K562 (cell line): ENCODE measurements at regions not wholly inside any gene's neighbourhood (a gene's known extent, or its start where the extent isn't known, plus 50 kb on each side); places are given as distances from the start of the nearest gene placed in this dataset.

ENCODE experiments used
- CBFA2T2 ChIP-seq: fragments of 450-650 bp; conservative IDR thresholded peaks from 2 replicates; pipeline ENCODE4 v1.6.1; 2017; ENCODE audit warnings: mild to moderate bottlenecking
- NCOR1 ChIP-seq: fragments of 450-650 bp; IDR thresholded peaks from 2 replicates; pipeline ENCODE4 v1.6.1; 2016; ENCODE audit warnings: mild to moderate bottlenecking, moderate library complexity
- SP1 ChIP-seq: sonication (generic); formaldehyde crosslinking; IDR thresholded peaks from 2 replicates; pipeline ENCODE4 v1.8.1; 2022; ENCODE audit warnings: mild to moderate bottlenecking, missing genetic modification reagents
- TF ChIP-seq, protein P1 (sequence below), 3 experiments: IDR thresholded peaks in 2 of 3; conservative IDR thresholded peaks in 1 of 3; 2 replicates each; pipeline ENCODE4 v1.5.1; 2011 to 2012; ENCODE audit warnings: low read length in 3 of 3, mild to moderate bottlenecking in 3 of 3, control low read depth in 2 of 3, improper control_type of control experiment in 1 of 3, inconsistent platforms in 1 of 3, low read depth in 1 of 3, mixed read lengths in 1 of 3, moderate library complexity in 1 of 3; ENCODE audit not compliant: insufficient read depth in 2 of 3

DNA sequence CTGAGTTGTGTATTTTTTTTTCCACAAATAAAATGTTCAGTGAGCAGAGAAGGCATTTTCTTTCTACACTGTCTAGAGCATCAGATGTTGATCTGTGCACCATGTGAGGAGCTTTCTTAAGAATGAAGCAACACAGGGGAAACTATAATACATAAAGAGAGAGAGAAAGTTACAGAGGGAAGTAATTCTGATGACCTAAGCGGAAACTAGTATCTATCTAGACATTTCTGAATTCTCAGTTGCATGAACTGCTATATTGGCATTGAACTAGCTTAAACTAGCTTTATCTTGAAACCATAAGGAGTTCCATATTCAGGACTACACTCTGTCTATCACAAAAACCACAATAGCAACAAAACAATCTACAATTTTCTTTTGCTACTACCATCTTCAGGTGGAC lies 822.4 kb downstream of the VGLL3 start:
- TF ChIP-seq NCOR1 (no peak), SP1 (no peak), CBFA2T2 (no peak)
- TF ChIP-seq, protein P1, sequence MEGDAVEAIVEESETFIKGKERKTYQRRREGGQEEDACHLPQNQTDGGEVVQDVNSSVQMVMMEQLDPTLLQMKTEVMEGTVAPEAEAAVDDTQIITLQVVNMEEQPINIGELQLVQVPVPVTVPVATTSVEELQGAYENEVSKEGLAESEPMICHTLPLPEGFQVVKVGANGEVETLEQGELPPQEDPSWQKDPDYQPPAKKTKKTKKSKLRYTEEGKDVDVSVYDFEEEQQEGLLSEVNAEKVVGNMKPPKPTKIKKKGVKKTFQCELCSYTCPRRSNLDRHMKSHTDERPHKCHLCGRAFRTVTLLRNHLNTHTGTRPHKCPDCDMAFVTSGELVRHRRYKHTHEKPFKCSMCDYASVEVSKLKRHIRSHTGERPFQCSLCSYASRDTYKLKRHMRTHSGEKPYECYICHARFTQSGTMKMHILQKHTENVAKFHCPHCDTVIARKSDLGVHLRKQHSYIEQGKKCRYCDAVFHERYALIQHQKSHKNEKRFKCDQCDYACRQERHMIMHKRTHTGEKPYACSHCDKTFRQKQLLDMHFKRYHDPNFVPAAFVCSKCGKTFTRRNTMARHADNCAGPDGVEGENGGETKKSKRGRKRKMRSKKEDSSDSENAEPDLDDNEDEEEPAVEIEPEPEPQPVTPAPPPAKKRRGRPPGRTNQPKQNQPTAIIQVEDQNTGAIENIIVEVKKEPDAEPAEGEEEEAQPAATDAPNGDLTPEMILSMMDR (IDR thresholded peaks at IDR 0.05 in 2 of 3, conservative IDR thresholded peaks at IDR 0.05 in 1 of 3; ENCODE audit: insufficient read depth in 2 of 3, low read depth in 1 of 3, low read length in 3 of 3) = no peak
